HCEC 1CT (cell line): ENCODE measurements at regions not wholly inside any gene's neighbourhood (a gene's known extent, or its start where the extent isn't known, plus 50 kb on each side); places are given as distances from the start of the nearest gene placed in this dataset.

Experiments
- DNase-seq: peaks from one replicate; pipeline ENCODE4 v3.0.0-alpha.2; 2017

- no peak for DNase-seq
Observed at GRCh38 chrX:150310417-150310816, 52.7 kb upstream of the MAMLD1 start.

- no peak for DNase-seq
Observed at GRCh38 chrX:150310881-150311280, 52.2 kb upstream of the MAMLD1 start.

GRCh38 chrX:150312931-150313330 is 50.2 kb upstream of the MAMLD1 start:
- DNase-seq: no peak
